Right atrium auricular region (tissue), 2 donors: ENCODE measurements at regions not wholly inside any gene's neighbourhood (a gene's known extent, or its start where the extent isn't known, plus 50 kb on each side); places are given as distances from the start of the nearest gene placed in this dataset.
A peak's percentile ranks its signal among the peaks of the same experiment; 100 is the strongest.

Experiments
- DNase-seq: peaks from one replicate; pipeline ENCODE4 v3.0.0-alpha.2; 2019; ENCODE audit warnings: low spot score
- H3K27ac ChIP-seq, 2 donors: fragments of 200-600 bp; sonication (generic); 1 replicate in 1 of 2; 2 replicates in 1 of 2; pipeline ENCODE4 v1.5.1; 2016 to 2019
- H3K27me3 ChIP-seq, 2 donors: fragments of 200-600 bp; sonication (generic); one replicate each; pipeline versions ENCODE4 v1.5.1 to v1.6.0; 2017 to 2019
- H3K36me3 ChIP-seq: fragments of 200-600 bp; sonication (generic); one replicate; pipeline ENCODE4 v1.5.1; 2016
- H3K4me1 ChIP-seq, 2 donors: fragments of 200-600 bp; sonication (generic); one replicate each; pipeline versions ENCODE4 v1.5.1 to v1.6.0; 2017 to 2019
- H3K4me3 ChIP-seq, 2 donors: fragments of 200-600 bp; sonication (generic); 1 replicate in 1 of 2; 2 replicates in 1 of 2; pipeline ENCODE4 v1.5.1; 2017 to 2019; ENCODE audit warnings: mild to moderate bottlenecking in 1 of 2, moderate library complexity in 1 of 2
- H3K9me3 ChIP-seq, 2 donors: fragments of 200-600 bp; sonication (generic); one replicate each; pipeline ENCODE4 v1.5.1; 2019
- CTCF ChIP-seq, 2 donors: fragments of 200-600 bp; sonication (generic); IDR thresholded peaks; one replicate each; pipeline ENCODE4 v1.5.1; 2019; ENCODE audit warnings: antibody characterized with exemption in 2 of 2

- H3K9me3 ChIP-seq, result no peaks in the 10 kb centered on the region
- no peaks in the 10 kb centered on the region for H3K27me3 ChIP-seq
- no peak overlapping the region for H3K27ac ChIP-seq
- H3K4me1 ChIP-seq, result peaks cover 0 to 21% of the 10 kb centered on the region in 2 donors
- no peak for DNase-seq
- no peaks in the 10 kb centered on the region for H3K36me3 ChIP-seq
- H3K4me3 ChIP-seq, result no peak overlapping the region
- no peak for TF ChIP-seq CTCF (IDR thresholded peaks at IDR 0.05)
Observed at GRCh38 chr3:159783780-159784742, 204.6 kb upstream of the IL12A start.

GRCh38 chr3:159785273-159785708, 203.3 kb upstream of the IL12A start:
- TF ChIP-seq CTCF (IDR thresholded peaks at IDR 0.05), result no peak
- no peaks in the 10 kb centered on the region for H3K9me3 ChIP-seq
- H3K36me3 ChIP-seq, result no peaks in the 10 kb centered on the region
- no peak overlapping the region for H3K27ac ChIP-seq
- no peaks in the 10 kb centered on the region for H3K27me3 ChIP-seq
- H3K4me3 ChIP-seq, result no peak overlapping the region
- DNase-seq, result no peak
- H3K4me1 ChIP-seq, result peaks cover 0 to 21% of the 10 kb centered on the region in 2 donors

GRCh38 chr3:159786489-159787177, 202.0 kb upstream of the IL12A start:
- Histone ChIP-seq H3K4me1 (peaks cover 0 to 25% of the 10 kb centered on the region in 2 donors), H3K9me3 (no peaks in the 10 kb centered on the region), H3K27ac (peak overlapping the region in 1 of 2 donors; percentile 61), H3K27me3 (no peaks in the 10 kb centered on the region), H3K4me3 (no peak overlapping the region), H3K36me3 (no peaks in the 10 kb centered on the region)
- DNase-seq, result no peak
- TF ChIP-seq CTCF (IDR thresholded peaks at IDR 0.05), result no peak

- Histone ChIP-seq H3K4me1 (peaks cover 0 to 25% of the 10 kb centered on the region in 2 donors), H3K27ac (peak overlapping the region; percentile 52 to 61)
Observed at GRCh38 chr3:159787178-159787574, 201.5 kb upstream of the IL12A start.

GRCh38 chr3:159787794-159788205, 200.8 kb upstream of the IL12A start:
- no peak for DNase-seq
- Histone ChIP-seq H3K27ac (peak overlapping the region; percentile 52 to 61), H3K36me3 (no peaks in the 10 kb centered on the region), H3K9me3 (no peaks in the 10 kb centered on the region), H3K27me3 (no peaks in the 10 kb centered on the region), H3K4me1 (peaks cover 0 to 25% of the 10 kb centered on the region in 2 donors), H3K4me3 (no peak overlapping the region)
- TF ChIP-seq CTCF (IDR thresholded peaks at IDR 0.05), result no peak

More at GRCh38 chr3:159787178-159787574, 201.5 kb upstream of the IL12A start:
- H3K27me3 ChIP-seq, result no peaks in the 10 kb centered on the region
- DNase-seq, result no peak
- no peaks in the 10 kb centered on the region for H3K36me3 ChIP-seq
- TF ChIP-seq CTCF (IDR thresholded peaks at IDR 0.05), result no peak
- no peaks in the 10 kb centered on the region for H3K9me3 ChIP-seq
- no peak overlapping the region for H3K4me3 ChIP-seq
